Osteoblast (primary cell): ENCODE measurements at regions not wholly inside any gene's neighbourhood (a gene's known extent, or its start where the extent isn't known, plus 50 kb on each side); places are given as distances from the start of the nearest gene placed in this dataset.

Experiments
- DNase-seq: peaks from one replicate; pipeline ENCODE4 v3.0.0; 2011; ENCODE audit warnings: low spot score, mixed read lengths; ENCODE audit not compliant: insufficient read length; ENCODE audit errors: missing footprints
- H2AFZ ChIP-seq: 2 replicates; pipeline ENCODE4 v1.6.0; 2011; ENCODE audit warnings: mild to moderate bottlenecking, low read length
- H3K27ac ChIP-seq: 2 replicates; pipeline ENCODE4 v1.5.1; 2011; ENCODE audit warnings: mild to moderate bottlenecking, low read depth, low read length, moderate library complexity
- H3K27me3 ChIP-seq: 2 replicates; pipeline ENCODE4 v1.6.0; 2012; ENCODE audit warnings: mild to moderate bottlenecking, control low read depth, inconsistent platforms, low read length, moderate library complexity; ENCODE audit not compliant: insufficient read depth
- H3K36me3 ChIP-seq: 2 replicates; pipeline ENCODE4 v1.5.1; 2011; ENCODE audit warnings: mild to moderate bottlenecking, low read length, control low read depth, moderate library complexity; ENCODE audit not compliant: insufficient read depth
- H3K4me1 ChIP-seq: 2 replicates; pipeline ENCODE4 v1.5.1; 2011; ENCODE audit warnings: mild to moderate bottlenecking, low read length, control low read depth, moderate library complexity; ENCODE audit not compliant: insufficient read depth
- H3K4me2 ChIP-seq: 2 replicates; pipeline ENCODE4 v1.6.0; 2011; ENCODE audit warnings: mild to moderate bottlenecking, low read length; ENCODE audit not compliant: insufficient read depth
- H3K4me3 ChIP-seq: fragments of 200-600 bp; sonication (generic); 3 replicates; pipeline ENCODE4 v1.5.1; 2012; ENCODE audit warnings: mild to moderate bottlenecking, low read length, inconsistent platforms; ENCODE audit not compliant: insufficient read depth
- H3K79me2 ChIP-seq: 2 replicates; pipeline ENCODE4 v1.6.0; 2012; ENCODE audit warnings: mild to moderate bottlenecking, low read length, control low read depth, inconsistent platforms; ENCODE audit not compliant: insufficient read depth
- H3K9me3 ChIP-seq: 2 replicates; pipeline ENCODE4 v1.5.1; 2011; ENCODE audit warnings: low read depth, low read length, control low read depth
- H4K20me1 ChIP-seq: 2 replicates; pipeline ENCODE4 v1.6.0; 2012; ENCODE audit warnings: mild to moderate bottlenecking, low read length, control low read depth; ENCODE audit not compliant: insufficient read depth
- TF ChIP-seq, protein P1 (sequence below): IDR thresholded peaks from 2 replicates; pipeline ENCODE4 v1.5.1; 2011; ENCODE audit warnings: mild to moderate bottlenecking, low read depth, low read length, moderate library complexity; ENCODE audit errors: extremely low read depth

GRCh38 chr20:10798811-10799210, 125.0 kb upstream of the JAG1 start:
- Histone ChIP-seq H3K36me3 (no peaks in the 10 kb centered on the region), H2AFZ (no peak overlapping the region), H3K79me2 (no peaks in the 10 kb centered on the region), H3K4me3 (no peak overlapping the region), H3K4me2 (no peak overlapping the region), H3K9me3 (no peaks in the 10 kb centered on the region), H4K20me1 (no peaks in the 10 kb centered on the region), H3K4me1 (peaks cover 6% of the 10 kb centered on the region), H3K27me3 (peaks cover 3% of the 10 kb centered on the region), H3K27ac (no peak overlapping the region)
- TF ChIP-seq, protein P1, sequence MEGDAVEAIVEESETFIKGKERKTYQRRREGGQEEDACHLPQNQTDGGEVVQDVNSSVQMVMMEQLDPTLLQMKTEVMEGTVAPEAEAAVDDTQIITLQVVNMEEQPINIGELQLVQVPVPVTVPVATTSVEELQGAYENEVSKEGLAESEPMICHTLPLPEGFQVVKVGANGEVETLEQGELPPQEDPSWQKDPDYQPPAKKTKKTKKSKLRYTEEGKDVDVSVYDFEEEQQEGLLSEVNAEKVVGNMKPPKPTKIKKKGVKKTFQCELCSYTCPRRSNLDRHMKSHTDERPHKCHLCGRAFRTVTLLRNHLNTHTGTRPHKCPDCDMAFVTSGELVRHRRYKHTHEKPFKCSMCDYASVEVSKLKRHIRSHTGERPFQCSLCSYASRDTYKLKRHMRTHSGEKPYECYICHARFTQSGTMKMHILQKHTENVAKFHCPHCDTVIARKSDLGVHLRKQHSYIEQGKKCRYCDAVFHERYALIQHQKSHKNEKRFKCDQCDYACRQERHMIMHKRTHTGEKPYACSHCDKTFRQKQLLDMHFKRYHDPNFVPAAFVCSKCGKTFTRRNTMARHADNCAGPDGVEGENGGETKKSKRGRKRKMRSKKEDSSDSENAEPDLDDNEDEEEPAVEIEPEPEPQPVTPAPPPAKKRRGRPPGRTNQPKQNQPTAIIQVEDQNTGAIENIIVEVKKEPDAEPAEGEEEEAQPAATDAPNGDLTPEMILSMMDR = no peak
- DNase-seq = peak; percentile 89

- Histone ChIP-seq H3K27me3 (peaks cover 3% of the 10 kb centered on the region), H3K4me2 (no peak overlapping the region), H2AFZ (no peak overlapping the region), H4K20me1 (no peaks in the 10 kb centered on the region), H3K36me3 (no peaks in the 10 kb centered on the region), H3K4me3 (no peak overlapping the region), H3K79me2 (no peaks in the 10 kb centered on the region), H3K27ac (no peak overlapping the region), H3K4me1 (peaks cover 6% of the 10 kb centered on the region), H3K9me3 (no peaks in the 10 kb centered on the region)
- TF ChIP-seq, protein P1 = no peak
- DNase-seq = no peak
These were observed 125.9 kb upstream of the JAG1 start for GRCh38 chr20:10799735-10800134.

DNA sequence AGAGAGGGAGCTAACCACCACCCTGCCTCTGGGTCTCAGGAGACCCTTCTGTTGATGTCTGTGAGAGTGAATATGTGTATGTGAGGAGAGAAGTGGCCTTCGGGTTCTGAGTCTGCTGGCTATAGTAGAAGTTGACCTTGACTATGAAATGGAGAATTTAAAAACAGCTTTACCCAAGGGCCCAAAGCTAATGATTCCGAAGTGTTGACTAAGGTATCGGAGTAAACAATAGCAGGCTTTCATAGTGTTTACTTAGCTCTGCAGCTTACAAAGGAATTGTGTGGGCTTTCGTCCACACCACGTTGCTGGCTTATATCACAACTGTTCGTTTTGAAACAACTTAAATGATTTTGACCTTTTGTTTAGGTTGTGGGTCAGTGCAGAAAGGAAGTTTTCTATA, 126.5 kb upstream of the JAG1 start:
- H3K36me3 ChIP-seq = no peaks in the 10 kb centered on the region
- H3K27ac ChIP-seq = no peak overlapping the region
- TF ChIP-seq, protein P1 = no peak
- DNase-seq = no peak
- H3K4me3 ChIP-seq = no peak overlapping the region
- no peaks in the 10 kb centered on the region for H4K20me1 ChIP-seq
- no peaks in the 10 kb centered on the region for H3K79me2 ChIP-seq
- peaks cover 3% of the 10 kb centered on the region for H3K27me3 ChIP-seq
- no peak overlapping the region for H3K4me2 ChIP-seq
- H3K4me1 ChIP-seq = peaks cover 6% of the 10 kb centered on the region
- H3K9me3 ChIP-seq = no peaks in the 10 kb centered on the region
- H2AFZ ChIP-seq = no peak overlapping the region

DNA sequence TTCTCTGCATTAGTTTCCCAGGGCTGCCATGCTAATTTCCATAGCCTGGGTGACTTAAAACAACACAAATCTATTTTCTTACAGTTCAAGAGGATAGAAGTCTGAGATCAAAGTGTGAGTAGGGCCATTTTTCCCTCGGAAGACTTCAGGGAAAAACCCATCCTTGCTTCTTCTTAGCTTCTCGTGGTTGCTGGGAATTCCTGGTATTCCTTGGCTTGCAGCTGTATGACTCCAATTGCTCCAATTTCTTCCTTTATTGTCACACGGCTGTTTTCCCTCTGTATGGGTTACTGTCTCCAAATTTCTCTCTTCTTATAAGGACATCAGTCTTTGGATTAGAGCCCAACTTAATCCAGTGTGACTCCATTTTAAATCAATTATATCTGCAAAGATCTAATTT, 128.4 kb upstream of the JAG1 start:
- H2AFZ ChIP-seq = no peak overlapping the region
- no peaks in the 10 kb centered on the region for H3K79me2 ChIP-seq
- DNase-seq = no peak

More for the DNA sequence above, 128.4 kb upstream of the JAG1 start:
- H3K4me2 ChIP-seq = no peak overlapping the region
- no peaks in the 10 kb centered on the region for H3K27me3 ChIP-seq
- no peak overlapping the region for H3K27ac ChIP-seq
- no peaks in the 10 kb centered on the region for H4K20me1 ChIP-seq
- H3K36me3 ChIP-seq = no peaks in the 10 kb centered on the region
- TF ChIP-seq, protein P1 = no peak
- H3K4me1 ChIP-seq = peaks cover 6% of the 10 kb centered on the region
- H3K9me3 ChIP-seq = no peaks in the 10 kb centered on the region
- no peak overlapping the region for H3K4me3 ChIP-seq
